Peyer's patch (tissue), 4 donors: ENCODE measurements at regions not wholly inside any gene's neighbourhood (a gene's known extent, or its start where the extent isn't known, plus 50 kb on each side); places are given as distances from the start of the nearest gene placed in this dataset.

Source experiments
- CTCF ChIP-seq, 6 experiments: fragments of 450-650 bp in 4 of 6; fragments of 200-600 bp in 2 of 6; sonication (generic) in 1 of 6; IDR thresholded peaks; one replicate each; pipeline ENCODE4 v1.5.1; 2017 to 2019; ENCODE audit warnings: antibody characterized with exemption in 6 of 6, mild to moderate bottlenecking in 3 of 6, moderate library complexity in 1 of 6
- POLR2A ChIP-seq, 2 donors: fragments of 450-650 bp; IDR thresholded peaks; one replicate each; pipeline ENCODE4 v1.5.1; 2017; ENCODE audit warnings: antibody characterized with exemption in 2 of 2, mild to moderate bottlenecking in 2 of 2, moderate library complexity in 2 of 2

GRCh38 chr15:26191193-26191592 lies 328.1 kb upstream of the ATP10A start:
- TF ChIP-seq POLR2A (IDR thresholded peaks at IDR 0.05) (no peak), CTCF (IDR thresholded peaks at IDR 0.05) (no peak)
